ENCODE measurements at regions not wholly inside any gene's neighbourhood (a gene's known extent, or its start where the extent isn't known, plus 50 kb on each side); places are given as distances from the start of the nearest gene placed in this dataset.

DNA sequence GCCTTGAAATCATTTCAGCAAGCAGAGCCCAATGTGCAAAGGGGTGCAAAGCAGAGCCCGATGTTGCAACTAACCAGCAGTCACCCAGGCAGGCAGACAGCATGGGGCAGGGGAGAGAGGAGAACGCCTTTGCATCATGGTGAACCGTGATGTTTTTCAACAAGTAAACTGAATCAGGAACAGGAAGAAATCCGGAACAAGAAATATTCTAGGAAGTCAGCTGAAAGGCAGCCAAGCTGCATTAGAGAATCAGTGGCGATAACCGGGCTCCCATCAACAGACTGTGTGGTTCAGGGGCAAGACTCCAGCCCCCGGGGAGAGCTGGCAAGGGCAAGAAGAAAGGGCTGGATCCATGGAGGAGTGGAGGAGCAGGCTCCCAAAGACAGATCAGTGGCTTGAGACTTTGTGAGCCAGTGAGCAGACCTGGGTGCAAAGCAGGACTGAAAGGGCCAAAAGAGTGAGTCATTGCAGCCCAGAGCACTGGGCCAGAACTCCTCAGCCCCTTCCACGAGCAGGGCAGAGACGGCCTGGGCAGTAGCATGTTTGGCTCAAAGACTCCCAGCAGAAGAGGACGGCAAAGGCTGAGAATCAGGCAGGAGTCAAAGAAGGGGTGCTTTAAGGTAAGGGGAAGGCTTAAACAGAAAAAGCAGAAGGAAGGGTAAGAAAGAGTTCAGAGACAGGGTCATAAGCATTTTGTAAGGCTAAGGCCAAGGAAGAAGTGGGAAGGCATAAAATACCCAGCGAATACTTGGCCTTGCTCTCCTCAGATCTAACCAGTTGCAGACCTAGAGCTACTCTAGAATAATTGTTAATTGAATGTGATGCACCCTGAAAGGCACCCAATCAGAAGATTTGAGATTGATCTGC is 155.0 kb downstream of the SETD4 start:
- DNase-seq (ENCODE audit: low read depth in 4 of 4, low spot score in 3 of 4): no peak

DNA sequence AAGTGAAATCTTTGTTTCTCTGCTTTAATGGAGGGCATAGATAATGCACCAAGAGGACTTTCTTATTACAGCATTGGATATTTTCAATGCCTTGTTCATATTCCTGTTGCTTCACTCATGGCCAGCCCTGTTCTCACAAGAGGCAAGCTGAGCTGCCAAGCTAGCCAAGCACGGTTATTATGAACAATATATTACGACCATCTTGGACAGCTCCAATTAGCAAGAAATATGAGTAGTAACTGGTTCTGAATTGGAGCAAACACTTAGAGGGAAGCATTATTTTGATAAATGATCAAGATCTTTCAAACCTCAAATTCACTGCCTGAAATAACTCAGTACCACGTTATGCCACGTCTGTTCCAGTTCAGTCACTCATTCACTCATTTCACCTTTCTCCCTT is 159.8 kb downstream of the SETD4 start:
- no peak for DNase-seq (ENCODE audit: low read depth in 4 of 4, low spot score in 3 of 4)

DNA sequence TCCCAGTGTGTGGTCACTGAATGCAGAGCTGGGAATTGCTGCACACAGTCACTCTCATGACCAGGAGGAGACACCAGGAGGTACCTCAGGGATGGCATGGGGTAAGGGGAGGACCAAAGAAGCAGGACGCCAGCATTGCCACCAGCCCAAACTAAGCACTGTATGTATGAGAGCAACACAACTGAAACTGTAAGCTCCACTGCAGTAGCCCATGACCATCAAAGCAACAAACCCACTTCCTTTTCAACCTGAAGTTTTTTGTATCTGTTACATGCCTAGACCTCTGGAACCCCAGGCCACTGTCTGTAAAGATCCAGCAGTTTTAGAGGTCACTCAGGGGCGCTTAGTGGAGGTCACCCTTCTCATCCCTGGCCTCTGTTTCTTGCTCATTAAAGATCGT is 164.3 kb downstream of the SETD4 start:
- no peak for DNase-seq (ENCODE audit: low read depth in 4 of 4, low spot score in 3 of 4)

DNA sequence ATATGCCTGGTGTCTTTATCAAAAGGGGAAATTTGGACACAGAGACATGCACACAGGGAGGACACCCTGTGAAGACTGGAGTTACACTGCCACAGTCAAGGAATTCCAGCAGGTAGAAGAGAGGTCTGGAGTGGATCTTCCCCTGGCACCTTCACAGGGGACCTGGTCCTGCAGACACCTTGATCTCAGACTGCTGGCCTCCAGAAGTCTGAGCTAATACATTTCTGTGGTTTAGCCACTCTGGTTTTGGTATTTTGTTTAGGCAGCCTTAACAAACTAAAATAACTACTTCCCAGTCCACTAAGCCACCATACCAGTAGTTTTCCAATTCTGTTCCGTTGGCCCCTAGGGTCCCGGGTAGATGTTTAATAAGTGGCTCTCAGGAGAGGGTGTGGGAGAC is 164.7 kb downstream of the SETD4 start:
- no peak for DNase-seq (ENCODE audit: low read depth in 4 of 4, low spot score in 3 of 4)

DNA sequence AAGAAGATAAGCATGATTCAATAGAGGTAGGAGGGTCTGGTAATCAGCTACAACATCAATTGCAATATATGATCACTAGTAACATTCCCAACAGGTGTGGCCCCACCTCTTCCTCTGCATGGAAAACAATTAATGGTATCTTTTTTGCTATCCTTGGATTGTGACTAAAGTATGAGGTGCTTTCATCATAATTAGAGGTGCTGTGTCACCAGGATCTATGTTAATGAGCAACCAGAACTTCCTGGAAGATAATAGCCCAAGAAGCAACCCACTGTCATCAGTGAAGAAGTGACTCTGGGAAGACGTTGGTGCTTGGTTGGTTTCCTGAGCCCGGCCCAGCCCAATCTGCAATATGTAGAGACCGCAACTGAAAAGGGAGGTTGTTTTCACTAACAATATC is 167.2 kb downstream of the SETD4 start:
- no peak for DNase-seq (ENCODE audit: low read depth in 4 of 4, low spot score in 3 of 4)

DNA sequence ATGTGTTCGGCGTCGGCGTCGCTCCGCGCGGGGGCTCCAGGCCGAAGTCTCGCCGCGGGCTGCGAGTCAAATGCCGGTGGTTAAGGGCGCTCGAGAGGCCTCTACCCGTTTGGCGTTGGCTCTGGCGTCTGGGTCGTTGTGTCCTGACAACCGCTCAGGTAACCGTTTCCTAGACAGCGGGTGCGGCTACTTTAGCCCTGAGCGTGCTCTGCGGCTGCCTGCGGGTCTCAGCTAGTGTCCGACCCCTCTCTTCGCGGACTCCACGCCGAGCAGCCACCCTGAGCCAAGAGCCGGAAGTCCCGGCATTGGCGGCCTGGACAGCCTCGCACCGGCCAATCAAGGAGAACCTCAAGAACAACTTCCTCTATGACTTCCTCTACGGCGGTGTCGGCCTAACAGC is 173.4 kb downstream of the SETD4 start:
- no peak for DNase-seq (ENCODE audit: low read depth in 4 of 4, low spot score in 3 of 4)

DNA sequence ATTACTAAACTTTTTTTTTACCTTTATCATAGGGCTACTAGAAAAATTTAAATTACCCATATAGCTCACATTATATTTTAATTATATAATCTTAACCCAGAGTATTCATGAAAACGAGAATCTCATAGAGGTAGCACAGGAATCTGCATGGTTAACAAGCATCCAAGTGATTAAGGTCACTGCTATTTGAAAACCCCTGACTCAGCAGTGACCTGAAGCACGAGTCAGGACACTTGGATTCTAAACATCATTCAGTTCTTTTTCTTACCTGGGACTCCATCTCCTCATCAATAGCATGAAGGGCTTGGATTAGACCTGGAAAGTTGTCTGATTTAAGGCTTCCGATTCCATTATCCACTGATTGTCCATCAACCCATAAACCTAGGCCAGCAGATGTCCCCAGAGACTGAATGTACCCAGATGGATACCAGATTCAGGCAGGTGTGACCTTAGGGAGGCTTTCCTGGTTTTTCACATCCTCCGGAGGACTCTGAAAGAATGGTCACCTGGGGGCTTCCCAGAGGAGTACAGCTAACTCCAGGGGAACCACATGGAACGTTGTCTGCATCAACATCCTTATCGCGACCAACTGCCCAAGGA is 174.3 kb downstream of the SETD4 start:
- no peak for DNase-seq (ENCODE audit: low read depth in 4 of 4, low spot score in 3 of 4)

DNA sequence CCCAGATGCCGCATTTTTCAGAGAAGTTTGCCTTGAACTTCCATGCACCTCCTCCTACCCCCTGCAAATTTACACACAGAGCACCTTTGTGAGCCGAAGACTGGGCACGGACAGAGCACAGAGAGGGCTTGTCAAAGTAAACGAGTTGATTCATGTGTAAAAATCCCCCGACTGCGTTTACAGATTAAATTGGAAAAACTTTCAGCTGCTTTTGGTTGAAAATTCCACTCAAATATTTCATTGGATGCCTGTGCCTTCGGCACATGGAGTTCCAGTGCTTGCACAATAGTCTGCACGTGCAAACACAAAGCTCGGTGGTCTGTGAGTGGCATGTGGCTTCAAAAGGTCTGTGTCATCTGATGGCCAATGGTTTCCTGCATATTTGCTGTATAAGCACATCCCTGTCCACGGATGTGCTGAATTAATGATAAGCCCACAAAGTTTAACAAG is 177.5 kb downstream of the SETD4 start:
- DNase-seq (ENCODE audit: low read depth in 4 of 4, low spot score in 3 of 4): no peak

DNA sequence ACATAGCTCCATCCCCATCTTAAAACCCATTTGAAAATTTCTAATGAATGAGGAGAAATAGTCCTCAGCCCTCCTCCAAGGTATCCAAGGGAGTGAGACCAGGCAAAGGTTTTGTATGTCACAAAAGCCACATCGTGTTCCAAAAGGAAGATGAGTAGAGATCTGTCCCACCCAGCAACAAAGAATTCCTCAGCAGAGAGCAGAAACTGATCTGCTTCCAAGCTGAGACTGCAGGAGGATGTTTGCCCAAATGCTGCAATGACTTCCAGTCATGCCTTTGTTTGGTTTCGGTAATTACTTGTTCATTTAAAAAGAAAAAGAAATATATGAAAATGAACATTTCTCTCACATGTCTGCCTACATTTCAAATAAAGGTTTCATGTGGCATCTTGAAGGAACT is 186.9 kb downstream of the SETD4 start:
- DNase-seq (ENCODE audit: low read depth in 4 of 4, low spot score in 3 of 4): no peak

DNA sequence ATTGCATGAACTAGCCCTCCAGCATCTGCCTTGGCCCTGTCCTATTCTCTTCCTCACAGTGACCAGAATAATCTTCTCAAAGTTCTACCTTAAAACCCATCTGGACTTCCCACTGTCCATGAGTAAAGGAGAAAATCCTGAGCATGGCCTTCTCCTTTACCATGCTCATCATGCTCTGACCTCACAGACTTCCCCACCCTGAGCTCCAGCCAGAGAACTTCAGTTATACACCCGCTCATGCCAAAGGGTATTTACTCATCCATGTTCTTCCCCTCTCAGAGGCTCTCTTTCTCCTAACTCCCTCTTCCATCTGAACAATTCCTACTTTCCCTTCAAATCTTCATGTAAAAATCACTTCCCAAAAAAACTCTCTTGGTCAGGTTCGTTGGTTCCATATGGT is 188.4 kb downstream of the SETD4 start:
- no peak for DNase-seq (ENCODE audit: low read depth in 4 of 4, low spot score in 3 of 4)

DNA sequence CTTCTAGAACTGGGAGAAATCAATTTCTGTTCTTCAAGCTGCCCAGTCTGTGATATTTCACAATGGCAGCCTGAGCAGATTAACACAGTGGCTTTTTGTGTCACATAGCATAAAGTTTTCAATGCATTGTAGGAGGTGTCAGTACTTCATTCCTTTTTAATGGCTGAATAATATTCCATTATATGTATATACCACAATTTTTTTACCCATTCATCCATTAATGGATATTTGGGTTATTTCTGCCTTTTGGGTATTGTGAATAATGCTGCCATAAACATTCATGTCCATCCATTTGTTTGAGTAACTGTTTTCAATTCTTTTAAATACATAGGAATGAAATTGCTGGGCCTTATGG is 191.5 kb downstream of the SETD4 start:
- no peak for DNase-seq (ENCODE audit: low read depth in 4 of 4, low spot score in 3 of 4)

DNA sequence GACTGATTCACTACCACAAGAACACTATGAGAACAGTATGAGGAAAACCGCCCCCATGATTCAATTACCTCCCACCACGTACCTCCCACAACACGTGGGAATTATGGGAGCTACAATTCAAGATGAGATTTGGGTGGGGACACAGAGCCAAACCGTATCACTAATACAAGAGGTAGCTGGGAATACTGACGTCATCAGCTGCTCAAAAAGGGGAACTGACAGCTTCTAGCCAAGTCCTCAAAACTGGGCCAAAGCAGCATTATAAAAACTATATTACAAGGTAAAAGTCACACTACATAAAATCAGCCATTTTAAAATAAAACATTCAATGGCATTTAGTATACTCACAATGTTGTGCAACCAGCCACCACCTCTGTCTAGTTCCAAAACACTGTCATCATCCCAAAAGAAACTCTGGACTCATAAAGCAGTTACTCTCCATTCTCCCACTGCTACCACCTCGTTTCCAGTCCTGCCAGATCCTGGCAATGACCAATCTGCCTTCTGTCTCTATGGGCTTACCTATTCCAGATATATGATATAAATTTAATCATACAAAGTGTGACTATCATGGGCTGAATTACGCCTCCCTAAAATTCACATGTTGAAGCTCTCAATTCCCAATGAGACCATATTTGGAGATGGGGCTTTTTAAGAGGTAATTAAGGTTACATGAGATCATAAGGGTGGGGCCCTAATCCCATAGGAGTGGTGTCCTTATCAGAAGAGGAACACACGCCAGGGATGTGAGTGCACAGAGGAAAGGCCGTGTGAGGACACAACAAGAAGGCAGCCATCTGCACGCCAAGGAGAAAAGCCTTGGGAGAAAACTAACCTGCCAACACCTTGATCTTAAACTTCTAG is 192.1 kb downstream of the SETD4 start:
- no peak for DNase-seq (ENCODE audit: low read depth in 4 of 4, low spot score in 3 of 4)

DNA sequence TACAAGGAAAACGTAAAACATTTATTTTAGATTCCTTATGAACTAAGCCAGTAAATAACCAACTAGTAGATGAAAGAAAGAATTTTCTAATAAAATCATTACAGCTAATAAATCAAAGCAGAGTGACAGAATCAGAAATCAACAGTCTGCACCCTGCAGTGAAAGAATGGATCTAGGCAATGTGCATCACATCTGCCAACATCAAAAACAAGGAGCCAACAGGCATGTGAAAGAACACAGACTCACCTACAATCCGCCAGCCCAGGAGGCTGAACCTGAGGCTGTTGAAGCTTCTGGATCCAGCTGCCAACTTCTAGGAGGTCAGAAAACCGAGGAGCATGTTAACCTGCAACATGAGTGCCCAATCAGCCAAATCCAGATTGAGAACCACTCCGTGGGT is 196.3 kb downstream of the SETD4 start:
- DNase-seq (ENCODE audit: low read depth in 4 of 4, low spot score in 3 of 4): no peak

DNA sequence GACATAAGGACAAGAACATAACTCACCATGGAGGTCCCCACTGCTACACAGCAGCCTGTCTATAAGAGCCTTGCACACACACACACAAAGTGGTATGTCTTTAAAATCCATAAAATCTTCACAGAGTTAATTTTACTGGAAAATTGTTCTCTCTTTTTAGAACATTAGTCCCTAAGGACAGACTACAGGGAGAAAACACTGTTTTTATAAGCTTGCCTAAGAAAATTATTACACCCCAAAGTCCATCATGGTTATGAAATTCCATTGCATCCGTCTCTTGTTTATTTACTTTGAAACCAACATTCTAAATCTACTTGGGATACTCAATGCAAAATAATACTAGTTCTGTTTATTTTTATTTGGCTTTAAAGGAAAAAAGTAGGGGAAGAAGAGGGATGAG is 197.4 kb downstream of the SETD4 start:
- no peak for DNase-seq (ENCODE audit: low read depth in 4 of 4, low spot score in 3 of 4)

DNA sequence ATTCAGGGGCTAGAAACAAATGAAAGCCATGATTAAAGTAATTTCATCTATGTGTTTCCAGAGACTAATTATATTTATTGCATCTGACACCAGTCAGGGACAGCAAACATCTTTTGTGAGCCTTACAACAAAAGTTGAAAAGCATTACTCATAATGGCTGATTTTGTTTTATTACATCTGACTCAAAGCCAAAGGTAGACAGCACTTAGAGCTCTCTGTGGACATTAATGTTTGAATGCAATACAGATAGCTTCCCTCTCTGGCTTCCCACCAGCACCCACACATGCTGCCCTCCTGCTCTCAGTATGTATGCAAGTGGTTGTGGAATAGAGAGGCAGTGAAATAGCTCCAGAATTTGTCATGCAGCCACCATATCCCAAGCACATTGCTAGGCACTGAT is 198.7 kb downstream of the SETD4 start:
- DNase-seq (ENCODE audit: low read depth in 4 of 4, low spot score in 3 of 4): no peak

DNA sequence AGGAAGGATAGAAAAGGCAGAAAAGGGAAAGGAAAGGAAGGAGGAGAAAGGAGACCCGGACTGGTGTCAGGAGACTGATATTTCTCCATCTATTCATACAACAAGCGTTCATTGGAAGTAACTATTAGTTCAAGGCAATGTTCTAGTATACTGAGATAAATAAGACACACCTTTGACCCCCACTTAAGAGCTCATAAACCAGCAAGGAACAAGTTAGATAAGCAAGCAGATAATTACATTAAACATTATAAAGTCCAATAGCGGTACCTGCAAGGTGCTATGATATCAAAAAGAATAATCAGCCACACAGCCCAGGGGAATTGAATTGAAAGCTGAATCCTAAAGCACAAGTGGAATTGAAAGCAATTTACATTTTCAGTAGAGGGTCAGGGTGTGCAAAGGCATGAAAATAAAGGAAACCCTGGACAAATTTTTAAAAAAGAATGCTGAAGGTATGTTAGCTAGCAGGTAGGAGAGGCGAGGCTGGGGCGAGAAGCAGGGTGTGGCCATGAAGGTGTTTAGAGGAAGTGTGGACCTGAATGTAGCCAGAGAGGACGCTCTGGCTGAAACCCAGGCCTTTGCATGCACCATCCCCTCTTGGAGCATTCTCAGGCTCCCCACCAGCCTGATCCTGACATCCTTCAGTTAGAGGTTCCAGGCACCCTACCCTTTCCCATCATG is 200.0 kb downstream of the SETD4 start:
- DNase-seq (ENCODE audit: low read depth in 4 of 4, low spot score in 3 of 4): no peak

DNA sequence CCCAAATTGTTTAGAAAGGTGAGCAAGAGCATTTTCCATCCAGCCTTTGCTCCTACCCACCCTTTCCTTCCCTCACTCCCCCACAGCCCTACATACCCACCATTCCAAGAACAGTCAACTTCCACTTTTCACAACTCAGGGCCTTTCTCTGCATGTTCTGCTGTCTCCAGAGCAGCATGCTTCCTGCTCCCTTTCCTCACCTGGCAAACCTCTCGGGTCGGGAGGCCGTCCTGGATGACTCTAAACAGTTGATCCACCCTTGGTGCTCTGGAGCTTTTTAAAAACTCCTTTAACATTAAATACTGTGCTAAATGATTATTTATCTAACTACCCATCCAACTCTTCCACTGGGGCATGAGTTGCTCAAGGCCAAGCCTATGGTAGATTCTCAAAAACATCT is 200.6 kb downstream of the SETD4 start:
- no peak for DNase-seq (ENCODE audit: low read depth in 4 of 4, low spot score in 3 of 4)

DNA sequence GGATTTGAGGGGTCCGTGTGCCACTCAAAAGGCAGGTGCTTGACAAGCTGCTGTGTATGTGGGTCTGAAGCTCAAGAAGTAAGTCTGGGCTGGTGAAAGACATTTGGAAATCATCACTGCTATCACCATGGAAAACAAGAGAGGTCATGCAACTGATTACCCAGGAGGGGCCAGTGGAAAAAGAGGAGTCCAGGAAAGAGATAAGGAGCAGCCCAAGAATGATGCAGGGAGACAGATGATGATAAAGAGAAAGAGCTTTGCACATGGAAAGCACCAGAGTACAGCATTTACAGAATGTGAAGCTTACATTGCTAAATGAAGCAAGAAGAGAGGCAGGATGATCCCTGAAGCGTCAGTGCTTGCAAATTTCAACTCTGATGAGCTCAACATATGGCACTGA is 203.2 kb downstream of the SETD4 start:
- no peak for DNase-seq (ENCODE audit: low read depth in 4 of 4, low spot score in 3 of 4)

DNA sequence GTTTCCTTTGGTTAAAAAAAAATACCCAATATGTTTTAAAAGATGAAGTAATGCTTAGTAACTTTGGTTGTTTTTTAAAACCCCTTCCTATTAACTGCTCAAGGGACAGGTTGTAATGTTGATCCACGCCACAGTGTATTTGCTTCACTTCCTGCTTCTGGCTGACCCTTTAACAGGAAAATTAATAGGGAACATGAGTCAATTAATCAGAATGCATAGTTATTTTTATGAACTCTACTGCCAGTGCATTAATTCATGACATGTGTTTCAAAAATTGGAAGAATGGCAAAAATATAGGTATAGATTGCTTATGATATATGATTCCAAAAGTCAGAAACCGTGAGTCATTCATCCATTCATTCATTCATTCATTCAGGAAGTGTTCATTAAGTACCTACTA is 204.8 kb downstream of the SETD4 start:
- DNase-seq (ENCODE audit: low read depth in 4 of 4, low spot score in 3 of 4): no peak

DNA sequence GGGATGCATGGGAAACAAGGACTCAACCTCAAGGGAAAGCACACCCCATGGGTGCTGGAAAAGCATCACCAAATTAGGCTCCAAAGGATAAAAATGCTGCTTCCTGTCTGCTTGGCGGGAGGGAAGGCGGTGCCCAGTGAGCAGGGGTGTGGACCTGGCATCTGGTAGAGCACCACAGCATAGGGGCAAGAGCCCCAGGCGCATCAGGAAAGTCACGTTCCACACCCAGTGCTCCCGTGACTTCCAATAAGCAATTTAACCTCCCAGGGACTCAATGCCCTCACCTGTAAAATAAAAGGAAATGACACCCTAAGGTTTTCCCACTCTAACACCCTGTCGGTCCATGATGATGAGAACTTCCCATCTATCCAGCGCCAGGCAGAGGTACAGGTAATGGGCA is 206.0 kb downstream of the SETD4 start:
- no peak for DNase-seq (ENCODE audit: low read depth in 4 of 4, low spot score in 3 of 4)

Data from left renal pelvis (tissue), 4 donors.